GM21528 (cell line): ENCODE measurements at regions not wholly inside any gene's neighbourhood (a gene's known extent, or its start where the extent isn't known, plus 50 kb on each side); places are given as distances from the start of the nearest gene placed in this dataset.

ENCODE experiments used
- ATAC-seq: cut with Tn5 transposase; IDR thresholded peaks from one replicate; pipeline ENCODE4 v1.9.1; 2021; ENCODE audit warnings: mild to moderate bottlenecking, moderate library complexity; ENCODE audit not compliant: unreplicated experiment, low FRiP score

GRCh38 chr2:71749671-71750101, 296.3 kb downstream of the DYSF start:
- no peak for ATAC-seq

GRCh38 chr2:71748227-71748626, 294.9 kb downstream of the DYSF start:
- no peak for ATAC-seq

- ATAC-seq = no peak
These were observed 294.2 kb downstream of the DYSF start for GRCh38 chr2:71747559-71747958.

GRCh38 chr2:71746946-71747501, 293.7 kb downstream of the DYSF start:
- ATAC-seq = no peak

GRCh38 chr2:71744781-71745180, 291.4 kb downstream of the DYSF start:
- no peak for ATAC-seq

- no peak for ATAC-seq
These were observed 290.8 kb downstream of the DYSF start for GRCh38 chr2:71743995-71744675.

GRCh38 chr2:71742953-71743601, 289.7 kb downstream of the DYSF start:
- ATAC-seq = no peak

- no peak for ATAC-seq
These were observed 283.6 kb downstream of the DYSF start for GRCh38 chr2:71736986-71737385.

GRCh38 chr2:71736091-71736861, 282.9 kb downstream of the DYSF start:
- no peak for ATAC-seq
